OCI-LY3 (cell line): ENCODE measurements at regions not wholly inside any gene's neighbourhood (a gene's known extent, or its start where the extent isn't known, plus 50 kb on each side); places are given as distances from the start of the nearest gene placed in this dataset.

Source experiments
- CTCF ChIP-seq: fragments of 200-600, 300-600 bp; sonication (generic); IDR thresholded peaks from 2 replicates; pipeline ENCODE4 v1.5.1; 2014; ENCODE audit warnings: antibody characterized with exemption, low read length, low read depth
- EZH2phosphoT487 ChIP-seq: fragments of 200-600 bp; shearing (Covaris generic); IDR thresholded peaks from 2 replicates; pipeline ENCODE4 v1.6.1; 2018; ENCODE audit warnings: antibody characterized with exemption, mixed run types, low read depth

- no peak for TF ChIP-seq EZH2phosphoT487
- TF ChIP-seq CTCF, result no peak
Measured at GRCh38 chr13:37381502-37381901, 217.1 kb downstream of the POSTN start.
